ENCODE measurements at regions not wholly inside any gene's neighbourhood (a gene's known extent, or its start where the extent isn't known, plus 50 kb on each side); places are given as distances from the start of the nearest gene placed in this dataset.

DNA sequence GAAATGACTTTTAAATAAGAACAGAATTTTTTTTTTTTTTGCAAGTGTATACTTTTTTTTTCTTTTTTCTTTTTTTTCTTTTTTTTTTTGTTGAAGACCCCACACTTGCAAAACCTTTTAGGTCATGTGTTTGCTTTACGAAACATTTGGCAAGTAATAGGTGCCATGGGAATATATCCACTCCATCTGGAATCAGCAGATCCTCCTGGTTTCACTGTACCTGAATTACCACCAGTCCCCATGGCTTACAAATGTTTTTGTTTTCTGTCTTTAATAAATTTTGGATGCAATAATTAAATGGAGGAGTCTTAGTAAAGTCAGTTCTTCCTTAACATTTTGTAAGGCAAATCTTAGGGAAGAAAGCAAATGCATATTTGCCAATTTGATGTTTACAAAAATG is 559.7 kb upstream of the ZEB2 start:
- DNase-seq, result no peak

DNA sequence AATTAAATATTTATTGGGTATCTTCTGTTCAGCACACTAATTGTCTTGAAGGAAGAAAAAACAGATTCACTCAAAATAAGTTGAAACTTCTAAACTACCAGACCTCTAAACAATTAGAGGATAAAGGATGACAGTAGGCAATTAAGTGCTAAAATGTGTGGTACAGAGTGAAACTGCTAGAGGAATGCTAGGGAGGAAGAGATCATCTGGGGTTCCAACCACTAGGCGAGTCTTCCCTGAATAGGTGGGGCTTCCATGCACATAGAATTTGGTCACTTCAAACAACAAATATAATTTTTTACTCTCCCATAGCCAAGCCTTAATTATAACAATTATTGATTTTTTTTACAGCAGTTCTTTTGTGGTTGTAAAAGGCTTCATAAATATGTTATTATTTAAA is 559.0 kb upstream of the ZEB2 start:
- DNase-seq, result no peak

DNA sequence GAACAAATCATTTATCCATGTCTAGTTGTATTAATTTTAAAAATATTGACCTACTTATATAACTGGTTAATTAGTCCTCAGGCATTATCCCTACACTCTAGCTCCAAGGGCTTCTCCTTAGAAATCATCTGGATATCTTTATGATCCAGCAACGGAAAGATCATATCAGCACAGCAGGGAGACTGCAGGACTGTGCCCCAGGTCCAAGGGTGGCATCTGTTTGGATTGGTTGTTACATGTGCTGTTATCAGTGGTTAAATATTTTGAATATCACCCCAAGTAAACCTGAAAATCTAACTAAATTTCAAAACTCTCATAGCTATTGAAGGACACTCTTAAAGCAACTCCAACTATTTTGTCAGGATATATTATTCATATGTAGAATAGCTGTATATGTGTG is 556.2 kb upstream of the ZEB2 start:
- DNase-seq, result no peak

DNA sequence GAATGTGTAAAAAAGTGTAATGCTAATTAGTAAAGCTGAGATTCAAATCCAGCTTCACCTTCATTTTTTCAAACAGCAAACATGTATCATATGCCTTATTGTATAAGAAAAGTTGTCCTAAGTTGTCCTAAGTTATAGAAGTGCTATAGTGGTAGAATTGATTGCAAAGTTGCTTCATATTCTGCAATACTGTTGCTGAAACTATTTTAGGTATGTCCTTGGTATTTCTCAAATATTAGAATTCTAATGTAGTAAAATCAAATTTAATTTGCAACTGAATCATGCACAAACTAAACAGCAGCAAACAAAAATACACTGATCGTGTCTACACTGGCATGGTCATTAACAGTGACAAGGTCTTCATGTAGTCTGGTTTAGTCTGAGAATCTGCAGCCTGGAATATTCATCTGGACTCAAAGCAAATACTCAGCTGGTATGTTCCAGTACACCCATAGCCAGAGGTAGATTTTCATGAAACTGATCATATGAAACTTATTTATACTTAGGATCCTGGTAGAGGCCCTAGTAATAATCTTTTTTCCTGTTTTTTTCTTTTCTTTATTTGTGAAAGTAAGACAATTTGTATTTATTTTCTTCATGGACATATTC is 555.6 kb upstream of the ZEB2 start:
- DNase-seq, result no peak

DNA sequence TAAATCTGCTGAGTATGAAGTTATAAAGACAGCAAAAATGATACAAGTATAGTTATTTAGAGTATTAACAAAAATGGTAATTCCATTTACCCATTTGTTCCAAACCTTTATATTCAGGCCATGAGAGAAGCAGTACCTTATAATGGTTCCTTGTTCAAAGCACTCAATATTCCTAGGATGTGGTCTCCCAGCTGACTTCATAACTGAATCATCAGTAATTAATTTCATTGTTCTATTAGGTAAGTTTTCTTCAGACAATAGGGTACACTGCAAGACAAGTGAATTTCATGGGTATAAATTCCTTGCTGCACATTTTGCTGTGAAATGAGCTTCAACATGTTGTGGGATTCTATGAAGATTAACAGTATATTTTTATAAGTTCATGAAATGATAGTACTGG is 550.8 kb upstream of the ZEB2 start:
- no peak for DNase-seq

DNA sequence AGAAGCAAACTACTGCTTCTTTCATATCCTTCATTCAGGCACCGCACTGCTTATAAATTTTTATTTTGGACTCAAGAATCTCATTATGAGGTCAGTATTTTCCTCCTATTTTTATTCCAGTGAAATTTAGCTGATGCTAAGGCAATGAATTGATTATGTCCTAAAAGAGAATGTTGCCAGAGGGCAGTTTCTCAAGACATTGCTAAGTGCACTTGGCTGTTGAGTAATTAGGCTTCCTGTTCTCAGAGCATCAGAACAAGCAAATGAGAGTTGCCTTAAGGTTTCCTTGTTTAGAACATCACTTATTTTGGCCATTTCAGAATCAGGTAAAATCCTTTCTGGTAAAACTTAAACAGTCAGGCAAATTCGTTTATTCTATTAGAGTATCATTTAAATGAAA is 548.6 kb upstream of the ZEB2 start:
- DNase-seq, result no peak

DNA sequence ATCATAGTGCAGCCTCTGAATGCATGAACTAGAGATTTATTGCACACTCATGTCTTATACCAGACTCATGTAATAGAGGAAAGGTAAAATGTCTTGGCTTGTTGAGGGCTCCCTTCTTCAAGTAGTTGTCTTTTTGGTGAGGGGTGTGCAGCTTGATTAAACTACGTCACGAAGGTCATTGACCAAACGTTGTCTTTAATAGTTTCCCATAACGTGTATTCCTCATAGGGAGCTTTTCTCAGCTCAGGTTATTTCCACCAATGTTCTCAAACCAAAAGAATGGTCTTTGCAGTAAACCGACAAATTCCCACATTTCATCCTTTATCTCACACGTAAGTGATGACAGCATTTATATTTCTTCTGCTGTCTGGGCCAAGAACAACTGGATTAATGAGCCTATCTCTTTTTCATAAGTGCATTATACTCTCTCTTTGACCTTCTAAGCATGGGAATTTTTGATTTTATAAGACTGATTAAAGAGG is 547.7 kb upstream of the ZEB2 start:
- no peak for DNase-seq

DNA sequence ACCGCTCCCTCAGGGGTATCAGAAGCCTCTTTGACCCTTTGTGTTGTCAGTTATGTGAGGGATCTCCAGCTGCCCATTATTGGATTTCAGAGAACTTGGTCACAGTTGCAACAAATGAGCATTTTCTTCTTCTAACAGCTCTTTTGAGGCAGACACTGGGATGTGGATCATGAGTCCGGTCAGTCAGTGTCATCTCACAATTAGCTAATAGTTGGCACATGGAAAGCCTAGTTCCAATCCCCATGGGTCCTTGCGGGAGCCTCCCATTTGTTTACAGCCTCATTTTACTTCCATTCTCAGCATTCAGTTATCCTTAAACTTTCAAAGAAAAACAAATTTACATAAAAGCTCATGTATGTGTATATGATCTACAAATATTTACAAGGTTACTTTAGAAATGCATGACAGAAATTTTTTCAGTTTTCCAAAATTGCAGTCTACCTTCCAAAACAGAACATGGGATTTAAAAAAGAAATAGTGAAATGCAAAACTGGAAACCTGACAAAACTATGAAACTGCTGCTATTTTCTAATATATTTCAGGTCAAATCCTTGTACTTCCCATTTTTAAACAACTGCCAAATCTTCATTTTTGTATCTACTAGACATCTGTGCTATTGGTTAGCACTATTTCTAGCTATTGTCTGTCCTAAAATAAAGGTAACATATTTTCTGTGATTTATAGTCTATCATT is 547.1 kb upstream of the ZEB2 start:
- DNase-seq, result no peak

DNA sequence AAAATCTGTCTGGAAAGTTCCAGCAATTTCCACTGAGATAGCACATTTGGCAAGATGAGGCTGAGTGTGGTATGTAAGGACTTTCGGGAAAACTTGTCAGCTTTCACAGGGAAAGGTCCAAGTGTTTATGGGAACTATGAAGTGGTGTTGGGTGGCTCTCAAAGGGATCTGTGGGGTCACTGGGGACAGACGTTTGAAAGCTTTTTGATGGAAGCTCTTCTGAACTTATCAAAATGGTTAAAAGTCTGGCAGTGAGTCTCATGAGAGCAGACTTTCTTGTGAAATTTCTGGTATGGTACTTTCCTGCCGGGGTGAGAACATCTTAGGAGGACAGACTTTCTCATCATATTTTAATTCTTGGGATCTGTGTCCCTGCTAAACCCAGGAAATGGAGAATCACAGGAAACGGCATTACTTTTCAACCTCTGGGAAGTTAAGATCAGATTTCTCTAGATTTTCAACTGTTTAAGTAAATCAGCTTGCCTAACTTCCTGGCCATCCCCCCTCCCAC is 546.3 kb upstream of the ZEB2 start:
- no peak for DNase-seq

DNA sequence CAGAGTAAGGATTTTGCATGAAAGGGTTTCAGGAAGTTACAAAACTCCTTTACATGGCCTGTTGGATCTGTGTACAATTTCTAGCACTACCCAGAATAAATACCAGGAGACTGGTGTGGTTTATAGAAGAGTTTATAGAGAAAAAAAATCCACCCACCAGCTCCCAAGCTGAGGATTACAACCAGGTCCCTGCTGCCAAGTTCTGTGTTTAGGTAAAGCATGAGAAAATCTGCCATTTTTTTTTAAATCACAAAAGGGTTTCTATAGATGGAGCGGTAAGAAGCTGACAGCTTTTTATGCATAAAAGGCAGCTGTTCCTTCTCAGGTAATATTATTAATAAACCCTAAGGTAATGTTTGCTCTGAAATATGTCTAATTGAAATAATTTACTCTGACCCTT is 545.4 kb upstream of the ZEB2 start:
- DNase-seq, result no peak

DNA sequence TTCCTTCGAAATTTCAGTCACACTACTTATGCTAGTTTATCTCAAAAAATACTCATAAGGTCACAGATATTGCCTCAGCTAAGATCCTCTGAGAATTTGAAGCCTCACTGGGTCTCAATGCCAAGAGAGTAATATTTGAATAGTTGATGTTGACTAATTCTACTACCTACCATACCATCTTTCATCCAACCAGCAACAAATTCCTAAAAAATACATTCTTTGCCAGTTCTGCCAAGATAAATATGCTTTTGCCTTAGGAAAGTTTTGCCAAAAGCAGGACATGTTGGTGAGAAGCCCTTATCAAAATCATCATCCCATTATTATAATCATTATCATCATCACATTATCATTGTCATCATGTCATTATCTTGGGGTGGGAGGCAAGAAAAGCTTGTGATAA is 544.6 kb upstream of the ZEB2 start:
- no peak for DNase-seq

DNA sequence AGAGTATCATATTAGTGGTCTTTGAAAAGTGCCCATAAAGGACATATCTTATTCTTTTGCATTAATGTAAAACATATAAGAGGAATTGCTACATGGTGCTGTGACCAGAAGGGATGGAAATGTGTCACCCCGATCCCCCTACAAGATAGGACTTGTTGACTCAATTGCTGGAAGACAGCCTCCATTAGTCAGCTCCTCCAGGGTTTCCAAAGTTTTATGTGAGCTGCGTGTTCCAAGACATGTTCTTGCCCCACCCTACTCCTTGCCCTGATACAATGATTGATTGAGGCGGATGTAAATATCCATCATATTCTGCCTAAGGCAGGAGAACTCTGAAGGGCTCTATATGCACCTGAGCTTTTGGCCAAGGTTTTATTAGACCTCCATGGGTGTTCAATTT is 541.0 kb upstream of the ZEB2 start:
- no peak for DNase-seq

DNA sequence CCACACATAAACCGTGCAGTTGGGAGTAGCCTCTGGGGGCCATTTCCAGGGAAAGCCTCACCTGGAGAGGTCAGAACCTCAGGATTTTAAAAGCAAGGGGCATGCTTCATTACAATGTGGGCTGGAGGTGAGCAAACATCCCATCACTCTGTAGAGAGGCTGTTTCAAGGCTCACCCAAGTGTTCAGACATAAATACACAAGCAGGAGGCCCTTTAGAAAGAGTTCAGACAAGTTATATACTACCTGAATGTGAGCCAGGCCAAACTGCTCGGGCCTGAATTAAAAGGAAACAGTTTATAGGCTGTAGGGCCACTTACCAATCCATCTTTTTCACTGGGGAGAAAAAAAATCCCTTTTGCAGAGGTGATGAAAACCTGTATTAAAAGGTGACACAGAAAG is 540.0 kb upstream of the ZEB2 start:
- DNase-seq, result no peak

DNA sequence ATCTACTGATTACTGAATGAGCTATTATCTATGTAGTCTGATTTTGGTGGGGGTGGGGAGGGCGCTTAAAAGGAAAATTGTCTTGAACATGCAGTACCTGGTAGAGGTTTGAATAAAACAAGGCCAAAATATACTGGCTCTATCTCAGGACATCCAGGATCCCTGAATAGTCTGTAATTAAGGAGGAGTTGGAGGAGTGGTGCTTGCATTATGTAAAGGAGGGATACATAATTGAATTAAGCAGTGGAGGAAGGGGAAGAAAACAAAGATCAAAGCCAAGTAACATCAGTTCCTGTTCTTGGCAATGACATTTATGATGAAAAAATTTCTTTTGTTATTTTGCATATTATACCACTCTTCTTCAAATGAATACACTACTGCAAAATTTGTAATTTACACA is 539.4 kb upstream of the ZEB2 start:
- no peak for DNase-seq

DNA sequence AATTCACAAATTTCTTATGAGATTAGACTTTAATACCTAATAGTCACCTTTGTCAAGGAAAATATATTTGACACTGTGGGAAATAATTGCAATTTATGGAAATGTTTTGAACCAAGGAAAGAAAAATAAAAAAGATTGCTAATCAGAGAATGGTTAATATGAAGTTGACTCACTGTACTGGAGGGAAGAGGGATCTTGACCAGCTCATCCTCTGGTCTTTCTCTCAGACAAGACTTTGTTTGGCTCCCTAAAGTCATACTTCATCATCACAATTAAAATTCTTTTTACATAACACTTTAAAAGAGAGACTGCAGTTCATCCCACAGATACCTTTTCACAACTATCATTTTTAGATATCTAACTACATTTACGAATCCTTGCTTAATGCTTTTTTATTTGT is 538.5 kb upstream of the ZEB2 start:
- no peak for DNase-seq

DNA sequence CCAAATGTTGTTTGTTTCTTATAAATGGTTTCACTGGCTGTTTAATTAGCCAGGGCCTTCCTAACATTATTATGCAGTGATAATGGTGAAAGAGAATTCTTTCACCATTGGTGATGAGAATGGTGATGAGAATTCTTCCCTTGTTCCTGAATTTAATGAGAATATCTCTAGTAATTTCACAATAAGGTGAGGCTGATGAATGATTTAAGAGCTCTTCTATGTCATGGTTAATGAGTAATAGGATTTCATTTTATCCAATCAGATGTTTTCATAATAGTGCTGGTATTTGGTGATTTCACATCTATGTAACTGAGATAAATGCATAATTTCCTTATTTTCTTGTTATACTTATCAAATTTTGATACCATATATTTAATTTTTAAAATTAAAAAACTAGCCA is 535.7 kb upstream of the ZEB2 start:
- DNase-seq, result no peak

DNA sequence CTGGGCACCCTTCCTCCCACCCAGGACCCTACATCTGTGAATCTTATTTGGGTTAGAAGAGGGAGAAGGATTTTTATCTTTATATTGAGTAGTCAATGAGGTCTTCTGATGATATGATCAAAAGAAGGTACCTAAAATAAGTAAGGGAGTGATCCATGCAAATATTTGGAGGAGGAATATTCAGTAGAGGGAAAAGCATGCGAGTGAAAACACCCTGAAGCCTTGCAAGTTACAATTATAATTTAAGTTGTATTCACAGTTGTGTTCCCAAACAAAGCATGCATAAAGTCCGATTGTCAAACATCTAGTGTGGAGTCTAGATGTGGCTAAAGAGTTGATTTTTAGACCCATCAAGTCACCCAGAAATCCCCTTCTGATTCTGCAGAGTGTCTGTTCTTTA is 530.2 kb upstream of the ZEB2 start:
- DNase-seq, result no peak

DNA sequence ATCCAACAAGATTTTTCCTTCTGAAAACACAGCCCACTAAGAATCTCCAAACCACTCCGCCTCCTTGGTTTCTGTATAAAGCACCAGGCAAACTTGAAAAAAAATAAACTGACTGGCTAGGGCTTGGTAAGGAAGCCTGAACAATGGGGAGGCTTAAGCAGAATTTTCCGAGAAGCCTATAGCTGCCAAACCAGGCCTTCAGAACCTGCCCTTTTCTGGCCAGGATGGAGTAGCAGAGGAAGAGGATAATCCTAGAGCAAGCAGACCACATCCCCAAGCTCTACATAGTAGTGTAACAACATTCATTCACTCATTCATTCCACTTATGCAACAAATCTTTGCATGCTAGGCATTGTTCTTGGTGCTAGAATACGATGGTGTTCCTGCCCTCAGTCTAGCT is 529.6 kb upstream of the ZEB2 start:
- DNase-seq, result no peak

DNA sequence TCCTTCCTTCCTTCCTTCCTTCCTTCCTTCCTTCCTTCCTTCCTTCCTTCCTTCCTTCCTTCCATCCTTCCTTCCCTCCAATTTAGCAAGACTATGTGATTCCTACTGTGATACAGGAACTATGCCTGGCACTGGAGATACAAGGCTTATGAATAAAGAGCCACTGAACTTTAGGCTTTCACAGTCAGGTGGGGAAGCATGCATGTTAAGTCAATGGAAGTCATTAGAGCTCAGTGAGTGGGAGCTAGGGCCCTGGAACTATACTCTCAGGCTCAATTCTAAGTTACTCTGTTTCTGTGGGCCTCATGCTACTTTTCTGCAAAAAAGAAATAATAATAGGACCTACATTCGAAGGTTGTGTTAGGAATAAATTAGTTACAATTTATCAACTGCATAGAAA is 527.6 kb upstream of the ZEB2 start:
- no peak for DNase-seq

DNA sequence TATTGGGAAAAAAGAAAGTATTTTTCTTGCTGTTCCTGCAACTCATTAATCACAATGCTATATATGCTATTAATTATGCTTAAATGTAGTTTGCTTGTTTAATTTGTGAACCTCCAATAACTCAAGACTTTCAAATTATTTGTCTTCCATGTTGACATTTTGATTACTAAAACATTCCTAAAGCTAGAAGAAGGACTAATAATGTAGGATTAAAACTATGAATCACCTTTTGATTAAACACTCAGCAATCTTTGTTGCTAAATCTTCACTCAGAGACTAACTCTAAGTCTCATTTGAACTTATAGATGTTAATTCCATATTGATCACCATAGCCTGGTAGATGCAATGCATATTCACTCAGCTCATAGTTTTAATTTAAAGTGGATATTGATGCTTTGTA is 524.6 kb upstream of the ZEB2 start:
- DNase-seq, result no peak

DNA sequence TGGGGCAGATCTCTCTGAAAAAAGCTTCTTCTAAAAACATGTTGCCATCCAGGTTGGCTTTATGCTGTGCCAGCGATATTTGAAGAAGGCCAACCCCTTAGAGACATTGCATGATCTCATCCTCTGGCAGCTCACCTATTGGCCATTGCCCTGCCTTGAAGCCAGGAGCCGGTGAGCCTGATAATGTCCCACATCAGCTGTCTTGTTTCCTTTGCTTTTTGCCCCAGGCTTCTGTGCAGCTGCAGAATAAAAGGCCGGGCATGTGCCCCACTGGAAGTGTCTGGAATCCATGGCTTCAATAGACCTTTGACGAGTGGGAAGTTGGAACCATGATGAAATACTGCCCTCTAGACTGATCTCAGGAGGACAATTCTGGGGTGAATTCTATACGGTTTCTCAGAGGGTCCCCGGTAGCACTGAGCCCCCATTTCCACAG is 523.5 kb upstream of the ZEB2 start:
- no peak for DNase-seq

DNA sequence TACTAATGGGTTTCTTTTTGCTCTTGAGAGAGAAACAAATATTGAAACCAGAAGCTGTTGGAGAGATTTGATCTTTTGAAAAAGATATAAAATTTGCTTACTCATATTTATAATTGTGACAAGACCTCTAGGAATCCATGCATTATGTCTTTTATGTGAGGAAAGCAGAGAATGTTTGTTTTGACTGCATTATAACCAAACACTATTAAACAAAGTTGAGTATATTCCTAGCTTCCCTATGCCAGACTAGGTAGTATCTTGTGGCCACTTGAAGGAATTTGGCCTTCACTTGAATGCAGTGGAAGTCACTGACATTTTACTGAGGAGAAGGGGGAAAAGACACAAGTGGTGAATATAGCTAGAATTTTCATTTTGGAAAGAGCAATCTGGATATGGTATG is 521.8 kb upstream of the ZEB2 start:
- DNase-seq, result no peak

DNA sequence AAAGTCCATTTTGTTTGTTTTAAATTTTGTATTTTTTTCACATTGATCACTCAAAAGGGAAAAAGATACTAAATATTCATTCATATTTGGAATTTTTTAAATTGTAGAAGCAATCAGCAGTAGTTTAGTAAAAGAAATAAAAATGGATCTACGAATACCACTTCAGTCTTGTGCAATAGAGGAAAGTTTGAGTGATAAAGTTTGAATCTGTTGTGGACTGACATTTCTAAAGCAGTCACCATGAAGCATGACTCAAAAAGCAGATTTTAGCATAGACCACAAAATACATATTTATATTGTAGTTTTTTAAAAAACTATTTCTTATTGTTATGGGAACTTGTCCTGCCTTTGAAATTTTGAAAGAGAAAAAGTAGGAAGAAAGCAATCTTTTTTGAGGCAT is 520.5 kb upstream of the ZEB2 start:
- DNase-seq, result no peak

DNA sequence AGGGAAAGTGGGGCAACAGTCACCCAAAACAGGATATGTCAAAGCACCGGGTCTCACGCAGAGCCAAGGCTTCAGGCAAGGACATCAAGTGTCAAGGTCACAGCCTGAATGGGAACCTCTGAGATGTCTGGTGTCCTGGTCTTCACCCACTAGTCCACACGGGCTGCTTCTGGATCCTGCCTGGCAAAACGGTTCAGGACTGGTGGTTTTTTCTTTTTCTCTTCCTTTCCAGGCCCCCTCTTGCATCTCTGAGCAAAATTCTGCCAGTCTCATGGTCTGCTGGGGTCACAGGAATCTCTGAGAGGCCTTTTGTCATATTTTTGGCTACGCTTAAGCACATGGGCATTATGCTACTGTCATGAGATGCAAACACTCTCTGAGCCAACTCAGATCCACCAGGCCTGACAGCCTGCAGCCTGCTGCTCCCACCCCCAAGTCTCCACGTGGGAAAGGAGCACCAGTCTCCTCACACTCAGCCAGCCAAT is 518.2 kb upstream of the ZEB2 start:
- DNase-seq, result no peak
